Gastroesophageal sphincter (tissue), 4 donors: ENCODE measurements at regions not wholly inside any gene's neighbourhood (a gene's known extent, or its start where the extent isn't known, plus 50 kb on each side); places are given as distances from the start of the nearest gene placed in this dataset.

Experiments
- ATAC-seq: fragments of 150-250 bp; one replicate; pipeline ENCODE4 v1.9.1; 2016; ENCODE audit warnings: mild to moderate bottlenecking, moderate library complexity
- H3K27ac ChIP-seq, 4 donors: fragments of 200-600 bp; sonication (generic) in 3 of 4; 1 replicate in 3 of 4; 2 replicates in 1 of 4; pipeline ENCODE4 v1.5.1; 2016 to 2019
- H3K27me3 ChIP-seq: fragments of 200-600 bp; sonication (generic); one replicate; pipeline ENCODE4 v1.5.1; 2019
- H3K36me3 ChIP-seq, 2 donors: fragments of 200-600 bp; sonication (generic); one replicate each; pipeline ENCODE4 v1.5.1; 2019; ENCODE audit warnings: control low read depth in 1 of 2
- H3K4me1 ChIP-seq, 3 donors: fragments of 200-600 bp; sonication (generic); 1 replicate in 2 of 3; 2 replicates in 1 of 3; pipeline ENCODE4 v1.5.1; 2016 to 2019; ENCODE audit warnings: control low read depth in 2 of 3
- H3K4me3 ChIP-seq, 2 donors: fragments of 200-600 bp; sonication (generic); one replicate each; pipeline ENCODE4 v1.5.1; 2019; ENCODE audit warnings: mild to moderate bottlenecking in 1 of 2, moderate library complexity in 1 of 2
- H3K9me3 ChIP-seq, 3 donors: fragments of 200-600 bp; sonication (generic); one replicate each; pipeline ENCODE4 v1.5.1; 2017 to 2019; ENCODE audit warnings: control low read depth in 2 of 3
- CTCF ChIP-seq, 4 experiments: fragments of 200-600 bp in 2 of 4; fragments of 450-650 bp in 2 of 4; sonication (generic) in 1 of 4; IDR thresholded peaks; one replicate each; pipeline ENCODE4 v1.5.1; 2017 to 2019; ENCODE audit warnings: antibody characterized with exemption in 4 of 4, mild to moderate bottlenecking in 2 of 4, moderate library complexity in 2 of 4
- EP300 ChIP-seq: sonication (generic); formaldehyde crosslinking; IDR thresholded peaks from one replicate; pipeline ENCODE4 v1.6.1; 2017; ENCODE audit warnings: antibody characterized with exemption, mild to moderate bottlenecking
- POLR2A ChIP-seq, 2 donors: fragments of 450-650 bp; IDR thresholded peaks; one replicate each; pipeline ENCODE4 v1.6.1; 2017; ENCODE audit warnings: antibody characterized with exemption in 2 of 2, mild to moderate bottlenecking in 2 of 2, moderate library complexity in 1 of 2
- POLR2AphosphoS5 ChIP-seq: sonication (generic); formaldehyde crosslinking; IDR thresholded peaks from one replicate; pipeline ENCODE4 v1.6.1; 2017; ENCODE audit warnings: antibody characterized with exemption
- WGBS, 2 donors: methylation state at CpG; one replicate each; pipeline ENCODE4 v1.1.5; 2018; ENCODE audit warnings: low coverage in 1 of 2; 5-methylcytosine and 5-hydroxymethylcytosine counted together

DNA sequence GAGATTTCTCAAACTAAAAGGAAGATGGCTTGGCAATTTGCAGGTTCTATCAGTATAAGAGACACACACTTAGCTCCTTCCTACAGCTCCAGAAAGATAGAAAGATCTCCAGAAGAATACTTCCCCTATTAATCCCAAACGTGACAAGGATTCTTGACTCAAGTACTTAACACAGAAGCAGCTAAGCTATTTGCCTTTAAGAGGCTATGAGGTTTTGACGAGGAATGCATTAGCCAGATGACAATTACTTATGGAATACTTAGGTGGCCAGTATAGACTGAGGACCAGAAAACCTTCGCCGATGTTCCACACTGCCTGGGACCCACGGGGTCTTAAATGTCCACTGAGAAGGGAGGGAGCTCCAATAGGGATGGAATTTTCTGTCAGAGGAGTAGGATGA, 340.5 kb upstream of the KIF2A start:
- no peak for ATAC-seq
- no peaks in the 10 kb centered on the region for H3K4me1 ChIP-seq
- WGBS, 2 donors, result 73 to 86% methylated on average over 4 to 5 of the region's 5 CpGs
- no peak for TF ChIP-seq POLR2A (IDR thresholded peaks at IDR 0.05)
- no peak for TF ChIP-seq POLR2AphosphoS5
- TF ChIP-seq CTCF (IDR thresholded peaks at IDR 0.05), result no peak
- TF ChIP-seq EP300, result no peak
- no peak overlapping the region for H3K4me3 ChIP-seq
- H3K27ac ChIP-seq, result no peak overlapping the region
- H3K9me3 ChIP-seq, result no peaks in the 10 kb centered on the region
- H3K27me3 ChIP-seq, result no peaks in the 10 kb centered on the region
- no peaks in the 10 kb centered on the region for H3K36me3 ChIP-seq

GRCh38 chr5:61966296-61966955, 339.6 kb upstream of the KIF2A start:
- no peak overlapping the region for H3K27ac ChIP-seq
- no peaks in the 10 kb centered on the region for H3K36me3 ChIP-seq
- no peaks in the 10 kb centered on the region for H3K27me3 ChIP-seq
- ATAC-seq, result no peak
- H3K4me1 ChIP-seq, result no peaks in the 10 kb centered on the region
- 20 to 23% methylated on average over 1 of the region's 1 CpG for WGBS, 2 donors
- no peaks in the 10 kb centered on the region for H3K9me3 ChIP-seq
- TF ChIP-seq EP300 (no peak), CTCF (IDR thresholded peaks at IDR 0.05) (no peak), POLR2A (IDR thresholded peaks at IDR 0.05) (no peak), POLR2AphosphoS5 (no peak)
- H3K4me3 ChIP-seq, result no peak overlapping the region

GRCh38 chr5:61966997-61967396, 339.0 kb upstream of the KIF2A start:
- ATAC-seq, result no peak
- Histone ChIP-seq H3K27me3 (no peaks in the 10 kb centered on the region), H3K9me3 (no peaks in the 10 kb centered on the region), H3K4me1 (no peaks in the 10 kb centered on the region), H3K27ac (no peak overlapping the region), H3K4me3 (no peak overlapping the region), H3K36me3 (no peaks in the 10 kb centered on the region)
- TF ChIP-seq POLR2AphosphoS5 (no peak), EP300 (no peak), POLR2A (IDR thresholded peaks at IDR 0.05) (no peak), CTCF (IDR thresholded peaks at IDR 0.05) (no peak)
- 46 to 52% methylated on average over 8 of the region's 8 CpGs for WGBS, 2 donors

- 64 to 90% methylated on average over 3 of the region's 3 CpGs for WGBS, 2 donors
- H3K4me1 ChIP-seq, result no peaks in the 10 kb centered on the region
- H3K27me3 ChIP-seq, result no peaks in the 10 kb centered on the region
- H3K9me3 ChIP-seq, result no peaks in the 10 kb centered on the region
- no peak for TF ChIP-seq CTCF (IDR thresholded peaks at IDR 0.05)
- TF ChIP-seq POLR2A (IDR thresholded peaks at IDR 0.05), result no peak
- TF ChIP-seq POLR2AphosphoS5, result no peak
- no peak for TF ChIP-seq EP300
- no peak overlapping the region for H3K27ac ChIP-seq
- no peak for ATAC-seq
- no peak overlapping the region for H3K4me3 ChIP-seq
- no peaks in the 10 kb centered on the region for H3K36me3 ChIP-seq
These were observed 338.3 kb upstream of the KIF2A start for GRCh38 chr5:61967681-61968080.

DNA sequence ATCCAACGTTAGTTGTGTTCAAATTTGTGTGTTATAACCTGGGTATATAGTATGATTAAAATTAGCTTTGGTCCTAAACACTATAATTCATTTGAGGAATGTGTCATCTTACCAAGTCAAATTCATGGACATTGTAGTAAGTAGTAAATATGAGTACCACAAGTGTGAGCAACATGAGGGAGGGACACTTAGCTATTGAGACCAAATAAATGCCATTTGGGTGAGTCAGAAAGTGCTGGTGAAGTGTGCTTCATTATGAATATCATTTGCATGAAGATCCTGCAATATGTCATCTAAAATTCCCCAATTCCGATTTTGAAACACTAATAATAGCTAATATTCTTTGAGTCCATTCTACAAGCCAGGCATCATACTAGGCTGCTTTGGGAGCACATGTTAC, 336.7 kb upstream of the KIF2A start:
- H3K4me3 ChIP-seq, result no peak overlapping the region
- H3K27me3 ChIP-seq, result no peaks in the 10 kb centered on the region
- no peaks in the 10 kb centered on the region for H3K36me3 ChIP-seq
- 58 to 86% methylated on average over 2 of the region's 2 CpGs for WGBS, 2 donors
- no peak for ATAC-seq
- H3K4me1 ChIP-seq, result no peaks in the 10 kb centered on the region
- no peak overlapping the region for H3K27ac ChIP-seq
- no peaks in the 10 kb centered on the region for H3K9me3 ChIP-seq
- no peak for TF ChIP-seq CTCF (IDR thresholded peaks at IDR 0.05)
- no peak for TF ChIP-seq EP300
- TF ChIP-seq POLR2A (IDR thresholded peaks at IDR 0.05), result no peak
- no peak for TF ChIP-seq POLR2AphosphoS5
